Astrocyte (in vitro differentiated cells and primary cell): ENCODE measurements at regions not wholly inside any gene's neighbourhood (a gene's known extent, or its start where the extent isn't known, plus 50 kb on each side); places are given as distances from the start of the nearest gene placed in this dataset.

Experiments used
- DNase-seq: peaks from one replicate; pipeline ENCODE4 v3.0.0-alpha.2; 2010; ENCODE audit warnings: low read depth
- FAIRE-seq: peaks from 2 replicates; lab custom pipeline; 2011; peaks lifted over from hg19 to GRCh38; lab: Jason Lieb, UNC
- H2AFZ ChIP-seq: 2 replicates; pipeline ENCODE4 v1.6.0; 2012; ENCODE audit warnings: low read depth, low read length, inconsistent platforms
- H3K27ac ChIP-seq: 2 replicates; pipeline ENCODE4 v1.5.1; 2011; ENCODE audit warnings: low read depth, low read length, inconsistent platforms
- H3K27me3 ChIP-seq: 2 replicates; pipeline ENCODE4 v1.6.0; 2011; ENCODE audit warnings: low read length, inconsistent platforms; ENCODE audit not compliant: insufficient read depth
- H3K36me3 ChIP-seq: 2 replicates; pipeline ENCODE4 v1.5.1; 2011; ENCODE audit warnings: low read length, inconsistent platforms; ENCODE audit not compliant: insufficient read depth
- H3K4me1 ChIP-seq: 2 replicates; pipeline ENCODE4 v1.5.1; 2011; ENCODE audit warnings: low read length, inconsistent platforms; ENCODE audit not compliant: insufficient read depth
- H3K4me2 ChIP-seq: 2 replicates; pipeline ENCODE4 v1.6.0; 2012; ENCODE audit warnings: low read length, inconsistent platforms
- H3K4me3 ChIP-seq: 2 replicates; pipeline ENCODE4 v1.5.1; 2011; ENCODE audit warnings: low read depth, mild to moderate bottlenecking, low read length, inconsistent platforms; ENCODE audit not compliant: insufficient read depth
- H3K79me2 ChIP-seq: 2 replicates; pipeline ENCODE4 v1.6.0; 2012; ENCODE audit warnings: mild to moderate bottlenecking, low read length, inconsistent platforms; ENCODE audit not compliant: insufficient read depth
- H3K9ac ChIP-seq: 2 replicates; pipeline ENCODE4 v1.6.0; 2012; ENCODE audit warnings: mild to moderate bottlenecking, low read length, inconsistent platforms
- H3K9me3 ChIP-seq: 2 replicates; pipeline ENCODE4 v1.5.1; 2012; ENCODE audit warnings: low read depth, mild to moderate bottlenecking, low read length, inconsistent platforms; ENCODE audit not compliant: insufficient read depth
- H4K20me1 ChIP-seq: 2 replicates; pipeline ENCODE4 v1.6.0; 2012; ENCODE audit warnings: low read length, inconsistent platforms; ENCODE audit not compliant: insufficient read depth
- H3K27ac Mint-ChIP-seq: one replicate; pipeline ENCODE4 v1.8.0; 2021; ENCODE audit warnings: mild to moderate bottlenecking, mixed read lengths; ENCODE audit not compliant: unreplicated experiment
- H3K27me3 Mint-ChIP-seq: one replicate; pipeline ENCODE4 v1.8.0; 2021; ENCODE audit warnings: low read depth, mixed read lengths; ENCODE audit not compliant: unreplicated experiment
- H3K36me3 Mint-ChIP-seq: one replicate; pipeline ENCODE4 v1.8.0; 2021; ENCODE audit warnings: low read depth, mixed read lengths; ENCODE audit not compliant: unreplicated experiment
- H3K4me1 Mint-ChIP-seq: one replicate; pipeline ENCODE4 v1.8.0; 2021; ENCODE audit warnings: low read depth, mixed read lengths; ENCODE audit not compliant: unreplicated experiment
- H3K4me3 Mint-ChIP-seq: one replicate; pipeline ENCODE4 v1.8.0; 2021; ENCODE audit warnings: mild to moderate bottlenecking, moderate library complexity, mixed read lengths; ENCODE audit not compliant: unreplicated experiment
- H3K9me3 Mint-ChIP-seq: one replicate; pipeline ENCODE4 v1.8.0; 2021; ENCODE audit warnings: mild to moderate bottlenecking, mixed read lengths; ENCODE audit not compliant: unreplicated experiment
- CTCF ChIP-seq: IDR thresholded peaks from 2 replicates; pipeline ENCODE4 v1.5.1; 2011; ENCODE audit warnings: low read depth, mild to moderate bottlenecking, inconsistent platforms, low read length, moderate library complexity; ENCODE audit not compliant: insufficient read depth
- EZH2 ChIP-seq: IDR thresholded peaks from 2 replicates; pipeline ENCODE4 v1.6.1; 2012; ENCODE audit warnings: mild to moderate bottlenecking, low read length, inconsistent platforms; ENCODE audit not compliant: insufficient read depth

GRCh38 chr1:78351551-78352216 lies 139.1 kb upstream of the PTGFR start:
- Mint-ChIP-seq H3K4me3 (no peak overlapping the region), H3K27ac (no peak overlapping the region), H3K9me3 (no peaks in the 10 kb centered on the region), H3K27me3 (peaks cover 5% of the 10 kb centered on the region), H3K4me1 (no peaks in the 10 kb centered on the region), H3K36me3 (no peaks in the 10 kb centered on the region)
- Histone ChIP-seq H2AFZ (no peak overlapping the region), H3K4me1 (no peaks in the 10 kb centered on the region), H3K27ac (no peak overlapping the region), H3K79me2 (no peaks in the 10 kb centered on the region), H3K4me2 (no peak overlapping the region), H3K9me3 (no peaks in the 10 kb centered on the region), H3K27me3 (no peaks in the 10 kb centered on the region), H3K9ac (no peak overlapping the region), H3K4me3 (no peak overlapping the region), H3K36me3 (no peaks in the 10 kb centered on the region), H4K20me1 (no peaks in the 10 kb centered on the region)
- TF ChIP-seq CTCF (no peak), EZH2 (no peak)
- DNase-seq (no peak), FAIRE-seq (no peak)

GRCh38 chr1:78355656-78356055 lies 135.1 kb upstream of the PTGFR start:
- Mint-ChIP-seq H3K4me1 (no peaks in the 10 kb centered on the region), H3K9me3 (no peaks in the 10 kb centered on the region), H3K27me3 (peaks cover 5% of the 10 kb centered on the region), H3K27ac (no peak overlapping the region), H3K36me3 (no peaks in the 10 kb centered on the region), H3K4me3 (no peak overlapping the region)
- H2AFZ ChIP-seq = no peak overlapping the region
- TF ChIP-seq CTCF (no peak), EZH2 (no peak)
- H3K27me3 ChIP-seq = no peaks in the 10 kb centered on the region
- no peaks in the 10 kb centered on the region for H3K79me2 ChIP-seq
- no peaks in the 10 kb centered on the region for H4K20me1 ChIP-seq
- no peak overlapping the region for H3K27ac ChIP-seq
- no peaks in the 10 kb centered on the region for H3K4me1 ChIP-seq
- H3K9ac ChIP-seq = no peak overlapping the region
- no peaks in the 10 kb centered on the region for H3K36me3 ChIP-seq
- peak; percentile 10 for DNase-seq
- no peaks in the 10 kb centered on the region for H3K9me3 ChIP-seq
- H3K4me3 ChIP-seq = no peak overlapping the region
- FAIRE-seq = no peak
- no peak overlapping the region for H3K4me2 ChIP-seq

GRCh38 chr1:78358165-78358564 lies 132.6 kb upstream of the PTGFR start:
- no peaks in the 10 kb centered on the region for H3K79me2 ChIP-seq
- H2AFZ ChIP-seq = no peak overlapping the region
- peaks cover 5% of the 10 kb centered on the region for H3K27me3 Mint-ChIP-seq
- H3K4me2 ChIP-seq = no peak overlapping the region
- H3K9me3 Mint-ChIP-seq = no peaks in the 10 kb centered on the region
- no peak overlapping the region for H3K4me3 ChIP-seq
- no peak overlapping the region for H3K27ac ChIP-seq
- no peak for FAIRE-seq
- H3K36me3 ChIP-seq = no peaks in the 10 kb centered on the region
- no peak overlapping the region for H3K4me3 Mint-ChIP-seq
- H3K36me3 Mint-ChIP-seq = no peaks in the 10 kb centered on the region
- no peak overlapping the region for H3K27ac Mint-ChIP-seq
- no peaks in the 10 kb centered on the region for H3K4me1 ChIP-seq
- TF ChIP-seq CTCF = no peak
- no peak for TF ChIP-seq EZH2
- no peaks in the 10 kb centered on the region for H3K4me1 Mint-ChIP-seq
- no peaks in the 10 kb centered on the region for H4K20me1 ChIP-seq
- DNase-seq = peak; percentile 10
- no peaks in the 10 kb centered on the region for H3K27me3 ChIP-seq
- H3K9ac ChIP-seq = no peak overlapping the region
- H3K9me3 ChIP-seq = no peaks in the 10 kb centered on the region
